ENCODE measurements at regions not wholly inside any gene's neighbourhood (a gene's known extent, or its start where the extent isn't known, plus 50 kb on each side); places are given as distances from the start of the nearest gene placed in this dataset.
"Not testable (repeated sequence)": the region's sequence is repeated elsewhere in the genome, so short reads cannot be mapped to it uniquely, and the experiment has no call there.

DNA sequence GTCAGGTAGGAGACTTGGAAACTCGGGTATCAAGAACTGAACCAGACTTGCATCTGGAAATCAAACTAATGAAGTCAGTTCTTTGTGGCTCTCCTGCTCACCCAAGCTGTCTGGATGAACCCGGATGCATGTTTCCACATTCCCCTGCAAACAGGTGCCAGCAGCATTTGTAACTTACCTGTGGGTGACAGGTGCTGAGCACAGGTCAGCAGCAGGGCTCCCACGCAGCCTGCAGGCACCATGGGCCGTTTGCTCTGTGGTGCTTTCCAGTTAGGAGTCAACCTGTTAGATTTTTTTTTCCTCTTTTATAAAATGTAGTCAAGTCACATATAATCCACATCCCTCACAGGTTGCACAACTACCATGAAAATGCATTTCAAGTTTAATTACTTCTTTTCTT is 385.6 kb upstream of the ADGRL3 start:
- DNase-seq, result no peak

DNA sequence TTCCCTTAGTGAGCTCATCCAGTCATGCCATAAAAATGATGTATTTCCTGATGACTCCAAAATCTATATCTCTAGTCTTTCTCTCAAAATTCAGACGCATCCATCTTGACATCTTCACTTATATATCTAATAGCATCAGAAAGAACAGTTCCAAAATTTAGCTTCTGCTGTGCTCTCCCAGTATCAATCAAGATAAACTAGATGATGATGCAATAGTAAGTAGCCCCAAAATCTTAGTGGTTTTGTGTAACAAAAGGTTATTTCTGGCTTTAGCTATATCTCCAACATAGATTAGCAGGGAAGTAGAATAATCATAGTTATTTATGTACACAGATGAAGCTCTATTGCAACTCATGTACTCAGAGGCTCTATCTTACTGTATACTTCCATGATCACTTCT is 382.5 kb upstream of the ADGRL3 start:
- no peak for DNase-seq

DNA sequence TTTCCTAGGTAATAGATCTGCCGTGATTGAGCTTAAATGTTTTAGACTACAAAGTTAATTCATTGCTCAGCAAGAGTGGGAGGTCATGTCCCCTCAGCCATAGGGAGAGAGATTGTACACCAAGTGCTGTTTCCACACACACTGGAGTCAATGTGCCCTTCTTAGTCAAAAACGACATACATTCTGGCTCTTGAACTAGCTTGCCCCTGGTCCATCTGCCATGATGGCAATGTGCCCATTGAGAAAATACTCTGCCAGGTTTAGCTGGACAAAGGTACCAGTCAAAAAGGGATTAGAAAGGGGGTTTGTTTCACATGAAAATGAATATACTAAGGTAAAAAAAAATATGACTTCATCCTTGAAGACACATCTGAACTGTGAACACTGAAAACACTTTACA is 377.1 kb upstream of the ADGRL3 start:
- DNase-seq, result no peak

DNA sequence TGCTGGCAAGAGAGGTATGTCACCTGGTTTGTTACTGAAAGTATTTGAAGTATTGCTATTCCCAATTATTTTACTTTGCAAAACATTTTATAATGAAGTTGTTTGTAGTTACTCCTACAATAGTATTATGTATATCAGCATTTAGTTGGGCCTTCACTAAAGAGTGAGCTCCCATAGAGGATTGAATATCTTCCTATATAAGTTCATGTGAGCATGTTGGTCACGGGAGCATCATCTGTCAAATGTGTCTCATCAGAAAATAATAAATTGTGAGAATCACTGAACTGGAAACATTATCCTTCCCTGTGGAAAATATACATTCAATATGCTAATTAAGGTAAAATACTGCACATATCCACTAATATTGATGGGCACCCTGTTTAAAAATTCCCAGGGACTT is 360.1 kb upstream of the ADGRL3 start:
- no peak for DNase-seq

DNA sequence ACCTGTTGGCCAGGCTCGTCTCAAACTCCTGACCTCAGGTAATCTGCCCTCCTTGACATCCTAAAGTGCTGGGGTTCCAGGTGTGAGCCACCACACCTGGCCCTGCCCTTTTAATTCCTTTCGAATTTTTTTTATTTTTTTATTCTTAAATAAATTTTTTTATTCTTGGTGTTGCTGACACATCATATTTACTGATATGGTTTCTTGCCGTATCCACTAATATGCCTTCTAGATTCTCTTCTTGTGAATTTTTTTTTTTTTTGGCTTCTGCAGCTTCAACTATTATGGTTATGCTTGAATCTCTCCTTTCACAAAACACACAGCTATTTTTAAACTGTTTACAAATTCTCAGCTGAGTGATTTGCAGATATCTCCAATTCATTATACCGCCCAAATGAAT is 353.4 kb upstream of the ADGRL3 start:
- DNase-seq, result no peak

DNA sequence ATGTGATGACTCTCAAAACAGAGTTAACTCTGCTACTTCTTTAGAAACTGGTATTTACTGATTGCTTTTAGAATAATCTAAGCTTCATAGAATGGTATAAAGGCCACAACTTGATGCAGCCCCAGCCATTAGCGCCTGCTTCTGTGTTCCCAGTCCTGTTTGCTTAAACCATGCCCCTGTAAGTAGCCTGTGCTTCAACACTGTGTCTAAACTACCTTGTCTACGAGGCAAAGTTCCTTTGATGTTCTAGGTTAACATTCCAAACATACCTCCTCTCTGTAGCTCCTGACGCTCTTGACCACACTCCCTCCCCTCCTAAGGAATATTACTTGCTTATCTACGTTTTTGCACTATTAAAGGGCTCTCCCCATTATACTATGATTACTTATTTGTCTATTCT is 352.5 kb upstream of the ADGRL3 start:
- DNase-seq, result no peak

DNA sequence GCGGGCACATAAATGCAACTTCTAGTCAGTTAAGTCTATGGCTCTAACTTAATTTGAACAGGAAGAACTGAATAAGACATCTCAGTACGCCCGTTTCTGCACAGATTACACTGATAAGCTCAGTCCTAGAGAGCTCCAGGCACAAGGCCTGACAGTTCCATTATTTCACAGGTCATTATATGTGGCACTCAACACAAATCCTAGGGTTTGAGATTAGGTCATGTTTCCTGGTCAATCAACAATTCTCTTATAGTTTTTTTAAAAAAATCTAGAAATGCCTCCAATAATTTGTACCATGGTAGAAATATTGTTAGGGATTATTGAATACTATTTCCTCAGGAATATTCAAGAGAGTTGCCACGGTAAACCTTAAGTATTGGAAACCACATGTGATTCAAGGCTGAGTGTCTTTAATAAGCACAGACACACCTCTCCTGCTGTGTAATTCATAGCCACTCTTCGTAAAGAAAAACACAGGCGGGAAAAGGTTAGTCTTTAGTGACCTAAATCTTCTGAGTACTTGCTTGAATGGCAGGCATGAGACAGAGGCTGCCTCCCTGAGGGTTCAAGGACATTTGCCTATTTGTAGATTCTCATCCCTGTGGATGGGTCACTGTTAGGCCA is 342.9 kb upstream of the ADGRL3 start:
- DNase-seq, result no peak

DNA sequence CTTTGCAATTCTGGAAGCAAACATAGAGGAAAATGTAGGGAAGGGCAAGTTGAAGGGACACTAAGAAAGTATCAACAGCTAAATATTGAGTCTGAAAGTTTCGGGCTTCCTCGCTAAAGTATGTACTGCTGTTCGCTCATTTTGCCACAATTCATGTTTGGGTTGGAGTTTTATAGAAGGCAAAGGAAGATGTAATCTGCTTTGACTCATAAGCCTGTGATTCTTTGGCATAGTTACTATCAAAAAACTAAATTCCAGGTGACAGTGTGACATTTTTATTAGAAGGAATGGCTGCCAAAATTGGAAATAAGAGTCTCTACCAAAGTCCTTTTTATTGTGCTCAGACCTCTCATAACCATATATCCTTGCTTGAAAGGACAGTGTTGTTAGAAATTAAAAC is 336.7 kb upstream of the ADGRL3 start:
- DNase-seq, result no peak

DNA sequence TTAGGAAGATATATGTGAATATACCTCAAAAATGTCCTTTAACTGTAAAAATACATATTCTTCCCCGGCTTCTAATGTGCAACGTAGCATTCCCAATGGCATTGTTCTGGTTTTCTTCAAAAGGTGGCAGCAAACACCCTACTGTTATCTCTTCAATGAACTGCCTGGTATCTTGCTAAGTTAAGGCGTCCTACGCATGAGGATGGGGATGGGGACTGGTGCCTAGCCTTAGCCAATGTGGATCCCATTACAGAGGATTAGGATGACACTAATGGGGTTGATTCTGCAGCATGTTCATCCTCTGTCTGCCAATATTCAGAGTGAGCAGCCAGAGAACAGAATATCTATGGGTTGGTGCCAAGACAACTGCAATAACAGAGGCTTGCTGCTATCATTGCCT is 334.9 kb upstream of the ADGRL3 start:
- no peak for DNase-seq

DNA sequence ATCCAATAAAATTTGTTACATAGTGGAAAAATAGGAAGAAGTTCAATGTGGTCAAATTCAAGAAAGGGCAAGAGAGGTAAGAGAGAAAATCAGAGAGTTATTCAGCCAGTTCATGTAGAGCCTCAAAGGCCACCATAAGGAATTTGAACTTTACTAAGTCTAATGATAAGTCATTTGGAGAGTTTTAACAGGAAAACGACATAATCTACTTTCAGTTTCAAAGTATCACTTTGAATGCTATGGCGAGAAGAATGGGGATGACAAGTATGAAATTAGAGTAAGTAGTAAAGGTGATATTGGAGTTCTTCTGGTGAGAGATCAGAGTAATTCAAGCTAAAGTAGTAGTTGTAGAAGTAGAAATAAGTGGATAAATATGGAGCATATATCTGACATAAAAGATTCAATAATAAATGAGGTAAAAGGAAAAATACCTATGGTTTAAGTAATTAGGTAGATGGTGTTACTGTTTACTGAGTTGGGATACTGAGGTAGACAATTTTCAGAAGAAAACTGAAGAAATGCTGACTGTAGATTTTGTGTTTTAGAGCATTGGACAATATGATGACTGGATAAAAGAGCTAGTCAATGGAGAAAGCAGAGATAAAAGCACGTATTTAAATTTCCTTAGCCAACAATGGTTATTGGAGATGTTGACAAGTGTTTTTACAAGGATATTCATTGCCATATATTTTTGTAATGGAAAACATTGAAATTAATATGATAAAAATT is 331.7 kb upstream of the ADGRL3 start:
- DNase-seq, result no peak

DNA sequence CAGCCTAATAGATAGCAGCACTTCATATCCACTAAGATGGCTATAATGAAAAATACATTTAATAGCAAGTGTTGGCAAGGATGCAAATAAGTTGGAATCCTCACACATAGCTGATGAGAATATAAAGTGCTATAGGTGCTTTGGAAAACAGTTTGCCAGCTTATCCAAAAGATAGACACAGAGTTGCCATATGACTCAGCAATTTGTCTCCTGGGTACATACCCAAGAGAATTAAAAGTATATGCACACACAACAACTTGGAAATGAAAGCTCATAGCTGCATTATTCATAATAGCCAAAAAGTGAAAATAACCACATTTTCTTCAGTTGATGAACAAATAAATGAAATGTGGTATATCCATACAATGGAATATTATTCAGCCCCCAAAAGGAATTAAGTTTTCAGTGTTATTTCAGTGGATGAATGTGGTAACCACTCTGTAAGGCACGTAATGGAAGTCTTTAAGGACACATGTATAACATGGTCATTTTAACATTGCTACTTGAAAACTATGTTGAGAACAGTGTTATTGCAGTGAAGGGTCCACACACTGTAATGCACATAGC is 320.9 kb upstream of the ADGRL3 start:
- DNase-seq, result no peak

DNA sequence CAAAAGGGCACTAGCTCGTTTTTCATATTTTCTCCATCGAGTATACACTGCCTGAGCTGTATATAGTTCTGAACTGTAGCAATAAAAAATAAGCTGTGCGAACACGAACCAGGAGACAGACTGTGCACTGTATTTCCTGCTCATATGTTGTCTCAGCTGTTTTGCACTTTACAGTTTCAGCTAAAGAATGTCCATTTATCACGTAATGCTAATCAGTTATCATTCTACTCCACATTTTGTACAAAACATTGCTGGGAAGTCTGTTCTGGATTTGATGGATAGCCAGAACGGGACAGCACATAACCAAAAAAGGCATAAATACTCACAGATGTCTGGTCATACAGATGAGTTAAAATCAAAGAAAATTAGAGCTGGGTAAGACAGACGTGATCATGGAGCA is 315.5 kb upstream of the ADGRL3 start:
- no peak for DNase-seq

DNA sequence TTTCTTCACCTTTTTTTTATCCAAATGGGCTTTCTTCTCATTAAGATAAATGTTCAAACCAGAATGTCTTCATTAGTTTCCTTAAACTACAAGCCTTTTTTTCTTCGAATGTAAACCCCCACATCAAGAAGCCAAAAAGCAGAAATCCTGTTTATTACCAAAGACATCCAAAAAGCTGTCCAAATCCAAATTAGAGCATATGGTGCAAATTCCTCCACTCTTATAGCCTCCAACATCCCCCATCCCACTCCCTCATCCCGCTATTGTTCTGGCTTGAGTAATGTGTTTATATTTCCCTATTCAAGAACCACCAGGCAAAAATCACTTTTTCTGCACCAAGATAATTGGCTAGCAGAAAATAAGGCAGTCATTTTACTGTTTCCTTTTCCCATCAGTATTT is 315.1 kb upstream of the ADGRL3 start:
- no peak for DNase-seq

DNA sequence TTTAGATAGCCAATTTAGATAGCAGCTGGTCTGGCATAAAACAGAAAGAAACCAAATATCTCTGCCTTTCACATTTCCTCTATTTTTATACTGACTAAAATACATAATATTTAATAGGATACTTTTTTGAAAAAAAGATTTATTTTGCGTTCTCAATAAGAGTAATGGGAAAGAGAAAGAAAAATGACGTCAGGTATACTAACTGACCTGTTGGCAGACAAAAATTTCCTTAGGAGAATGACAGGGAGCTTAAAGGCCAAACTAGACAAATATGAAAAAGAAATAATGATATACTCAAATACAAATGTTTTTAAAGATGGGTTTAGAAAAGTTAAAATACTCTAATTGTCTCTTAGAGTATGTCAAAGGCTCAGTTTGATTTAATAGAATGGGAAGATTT is 309.4 kb upstream of the ADGRL3 start:
- no peak for DNase-seq

DNA sequence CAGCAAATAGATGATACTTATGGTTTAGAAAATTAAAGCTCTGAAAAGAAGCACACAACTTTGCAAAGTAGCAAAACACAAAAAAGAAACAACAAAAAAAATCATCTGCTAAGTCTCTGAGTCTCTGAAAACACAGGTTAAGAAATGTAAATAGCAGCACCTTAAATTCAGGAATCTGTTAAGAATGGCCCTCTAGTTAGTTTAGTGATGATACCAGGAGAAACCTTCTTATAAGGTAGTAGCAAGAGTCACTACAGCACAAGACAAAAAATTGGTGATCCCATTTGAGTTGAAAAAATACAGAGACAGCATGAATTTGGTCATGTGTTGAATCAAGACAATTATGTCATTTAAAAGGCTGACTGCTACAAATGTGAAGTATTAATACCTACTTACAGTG is 308.2 kb upstream of the ADGRL3 start:
- no peak for DNase-seq

DNA sequence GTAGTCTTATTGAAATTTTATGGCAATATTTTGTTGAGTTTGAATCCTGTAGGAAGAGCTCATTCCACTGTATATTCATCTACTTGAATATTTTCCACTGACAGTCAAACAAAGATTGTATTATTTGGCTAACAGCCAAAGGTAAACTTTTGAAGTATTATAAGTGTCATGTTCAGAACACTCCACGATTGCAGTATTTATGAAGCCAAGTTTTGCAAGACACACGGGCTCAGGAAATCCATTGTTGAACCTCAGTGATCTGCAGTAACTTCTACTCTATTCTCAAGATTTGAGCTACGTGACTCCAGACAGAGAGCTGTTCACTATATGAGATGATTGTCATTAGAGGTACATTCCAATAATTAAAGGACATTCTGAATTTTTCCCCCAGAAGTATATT is 302.7 kb upstream of the ADGRL3 start:
- no peak for DNase-seq

DNA sequence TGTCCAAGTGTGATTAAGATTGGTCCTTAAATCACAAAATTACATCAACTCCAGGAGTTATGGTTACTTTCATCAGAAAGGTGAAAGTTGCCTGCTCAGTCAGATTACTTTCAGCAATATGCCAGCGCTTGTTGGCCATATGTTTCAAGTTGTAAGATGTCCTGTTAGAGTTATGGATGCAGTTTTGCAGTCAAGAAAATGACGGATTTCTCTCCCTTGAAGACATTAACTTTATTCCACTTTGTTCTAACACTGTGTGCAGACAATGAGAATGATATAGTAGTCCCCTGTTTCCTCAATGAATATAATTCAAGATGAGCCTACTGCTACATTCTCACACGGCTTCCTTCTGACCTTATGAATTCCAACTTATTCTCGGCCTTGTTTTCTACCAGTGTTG is 295.0 kb upstream of the ADGRL3 start:
- DNase-seq, result no peak

DNA sequence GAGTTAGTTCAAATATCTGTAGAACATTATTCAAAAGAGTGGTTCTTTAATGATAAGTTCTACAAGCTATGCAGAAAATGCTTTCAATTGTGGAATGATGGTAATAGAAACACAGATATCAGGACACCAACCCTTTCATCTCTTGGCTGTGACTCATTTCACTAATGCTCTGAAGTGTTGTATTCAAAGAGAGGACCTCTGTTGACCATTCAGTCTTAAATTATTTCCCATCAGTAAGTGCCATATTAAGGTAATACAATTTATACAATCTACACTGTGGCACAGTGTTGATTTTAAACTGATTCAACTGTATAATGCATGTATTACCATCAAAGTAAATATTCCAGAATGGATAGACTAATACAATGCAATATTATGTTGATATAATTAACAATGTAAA is 289.0 kb upstream of the ADGRL3 start:
- no peak for DNase-seq

DNA sequence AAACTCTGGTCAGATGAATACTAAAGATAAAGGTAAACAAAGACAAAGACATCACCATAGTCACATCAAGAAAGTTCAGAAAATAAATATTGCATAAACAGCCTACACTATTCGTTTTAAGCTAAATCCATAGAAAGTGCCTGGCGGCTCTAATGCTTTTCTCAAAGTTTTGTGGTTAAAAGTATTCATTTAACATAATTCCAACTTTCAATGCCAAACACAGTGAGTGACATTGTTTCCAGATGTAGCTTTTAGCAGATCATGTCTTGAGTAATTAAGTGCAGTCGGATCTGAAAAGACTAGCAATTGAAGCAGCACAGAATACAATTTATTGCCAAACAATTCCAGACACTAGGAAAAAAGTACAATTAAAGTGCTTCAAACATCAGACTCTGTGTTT is 287.1 kb upstream of the ADGRL3 start:
- no peak for DNase-seq

DNA sequence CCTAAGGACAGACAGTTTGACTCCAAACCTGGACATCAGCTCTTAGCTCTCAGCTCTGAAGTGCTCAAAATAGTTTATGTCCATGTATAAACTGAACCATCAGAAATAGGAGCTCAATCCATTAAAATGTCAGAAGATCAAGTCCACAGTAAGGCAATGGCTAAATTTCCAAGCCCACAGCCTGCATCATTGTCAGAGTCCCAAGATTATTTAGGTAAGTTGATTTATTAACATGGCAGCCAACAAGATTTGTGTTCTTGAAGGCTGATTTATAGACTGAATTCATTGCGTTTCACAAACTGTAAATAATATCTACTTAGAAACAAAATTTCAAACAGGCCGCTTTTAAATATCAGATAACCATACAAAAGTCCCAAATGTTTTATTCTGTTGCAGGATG is 286.5 kb upstream of the ADGRL3 start:
- no peak for DNase-seq

DNA sequence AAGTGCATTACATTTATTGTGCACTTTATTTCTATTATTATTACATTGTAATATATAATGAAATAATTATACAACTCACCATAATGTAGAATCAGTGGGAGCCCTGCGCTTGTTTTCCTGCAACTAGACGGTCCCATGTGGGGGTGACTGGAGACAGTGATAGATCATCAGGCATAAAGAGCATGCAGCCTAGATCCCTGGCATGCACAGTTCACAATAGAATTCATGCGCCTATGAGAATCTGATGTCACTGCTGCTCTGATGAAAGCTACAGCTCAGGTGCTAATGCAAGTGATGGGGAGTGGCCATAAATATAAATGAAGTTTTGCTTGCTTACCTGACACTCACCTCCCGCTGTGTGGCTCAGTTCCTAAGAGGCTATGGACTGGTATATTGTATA is 278.4 kb upstream of the ADGRL3 start:
- DNase-seq, result not testable (repeated sequence)

DNA sequence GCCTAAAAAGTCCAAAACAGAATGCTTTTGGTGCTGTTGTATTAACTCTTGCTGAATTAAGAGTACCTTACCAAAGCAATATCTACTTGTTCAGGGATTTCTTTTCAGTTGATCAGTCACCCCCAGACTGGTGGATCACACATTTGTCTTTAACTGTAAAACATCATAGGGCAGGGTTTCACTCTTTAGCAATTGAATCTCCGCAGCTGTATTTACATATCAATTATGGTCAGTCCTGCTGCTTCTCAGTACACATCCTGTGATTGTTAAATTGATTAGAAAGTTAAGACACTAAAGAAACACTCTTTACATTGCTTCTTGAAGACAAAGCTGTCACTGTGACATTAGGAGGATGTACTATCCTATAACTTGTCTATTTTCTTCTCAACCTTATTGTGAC is 277.1 kb upstream of the ADGRL3 start:
- no peak for DNase-seq

DNA sequence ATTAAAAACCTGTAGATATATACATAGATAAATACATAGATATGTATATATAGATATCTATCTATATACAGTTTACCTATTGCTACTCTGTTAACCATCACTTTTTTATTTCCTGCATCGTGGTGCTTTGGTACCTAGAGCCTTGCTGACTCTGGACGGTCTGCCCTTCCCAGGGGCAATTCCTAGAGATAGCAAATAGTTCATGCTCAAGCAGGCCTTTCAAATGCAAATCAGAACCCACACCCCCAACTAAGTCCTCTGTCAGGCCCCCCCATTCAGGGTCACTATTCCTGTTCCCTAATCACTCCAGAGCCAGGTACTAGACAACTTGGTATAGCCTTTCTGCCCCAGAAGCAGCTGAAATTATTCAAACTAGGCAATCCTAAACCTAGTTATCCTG is 273.5 kb upstream of the ADGRL3 start:
- no peak for DNase-seq

DNA sequence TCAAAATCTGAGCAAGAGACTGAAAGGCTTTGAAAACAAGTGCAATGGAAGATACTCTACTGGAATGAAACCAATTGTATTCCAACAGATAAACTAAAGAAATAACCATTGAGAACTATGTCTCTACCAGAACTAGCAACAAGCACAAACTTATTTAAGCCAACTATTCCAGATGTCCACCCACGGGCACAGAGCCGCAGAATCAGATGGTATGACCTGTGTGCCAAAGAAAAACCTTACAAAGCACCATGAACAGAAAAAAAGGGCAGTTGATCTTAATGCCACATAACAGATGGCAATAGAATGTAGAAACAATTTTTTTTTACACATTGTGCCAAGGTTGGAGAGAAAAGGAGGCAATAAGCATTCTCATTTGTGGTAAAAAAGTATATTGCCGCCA is 269.3 kb upstream of the ADGRL3 start:
- DNase-seq, result no peak

All from NCI-H1048 (cell line).